B cell (primary cell): ENCODE measurements at regions not wholly inside any gene's neighbourhood (a gene's known extent, or its start where the extent isn't known, plus 50 kb on each side); places are given as distances from the start of the nearest gene placed in this dataset.

Source experiments
- ATAC-seq: fragments of 200-7000 bp; cut with Tn5 transposase; one replicate; pipeline ENCODE4 v1.10.0; 2021; ENCODE audit warnings: low read depth, mild to moderate bottlenecking, moderate number of reproducible peaks, moderate library complexity
- CTCF ChIA-PET: fragments of 350-600 bp; sonication (Branson Sonifier 250); formaldehyde crosslinking; loops from one replicate; lab custom pipeline; 2021; ENCODE audit warnings: antibody characterized with exemption, inconsistent platforms; lab: Charles Lee
- POLR2A ChIA-PET: fragments of 350-600 bp; sonication (Branson Sonifier 250); formaldehyde crosslinking; loops from one replicate; lab custom pipeline; 2021; ENCODE audit warnings: antibody characterized with exemption; lab: Charles Lee
- DNase-seq: peaks from one replicate; pipeline ENCODE4 v3.0.0; 2013
- H2AFZ ChIP-seq: 2 replicates; pipeline ENCODE4 v1.6.1; 2012; ENCODE audit warnings: mild to moderate bottlenecking, low read depth, low read length; ENCODE audit not compliant: insufficient read depth, poor library complexity, severe bottlenecking
- H3K27ac ChIP-seq, 2 donors: 1 replicate in 1 of 2; 2 replicates in 1 of 2; pipeline ENCODE4 v1.5.1; 2012 to 2013; ENCODE audit warnings: low read length in 2 of 2, mild to moderate bottlenecking in 2 of 2, moderate library complexity in 1 of 2
- H3K27me3 ChIP-seq, 4 experiments: fragments of 200-600 bp in 1 of 4; sonication (generic) in 1 of 4; replicated peaks in 1 of 4; 1 replicate in 2 of 4; 2 replicates in 2 of 4; pipeline versions ENCODE4 v1.6.1 to v1.7.0; 2013 to 2016; ENCODE audit warnings: low read length in 3 of 4, mild to moderate bottlenecking in 2 of 4, mixed read lengths in 1 of 4, moderate library complexity in 1 of 4; ENCODE audit not compliant: insufficient read depth in 4 of 4, control insufficient read depth in 3 of 4; ENCODE audit errors: control extremely low read depth in 1 of 4
- H3K36me3 ChIP-seq, 2 experiments: replicated peaks in 1 of 2; 1 replicate in 1 of 2; 2 replicates in 1 of 2; pipeline versions ENCODE4 v1.6.1 to v1.7.1; 2013; ENCODE audit warnings: low read length in 1 of 2; ENCODE audit not compliant: insufficient read depth in 2 of 2, control insufficient read depth in 1 of 2; ENCODE audit errors: control extremely low read depth in 1 of 2, extremely low read depth in 1 of 2
- H3K4me1 ChIP-seq, 2 donors: fragments of 200-600 bp in 1 of 2; sonication (generic) in 1 of 2; 1 replicate in 1 of 2; 2 replicates in 1 of 2; pipeline versions ENCODE4 v1.5.1 to v1.6.1; 2013 to 2017; ENCODE audit warnings: low read length in 2 of 2; ENCODE audit not compliant: control insufficient read depth in 2 of 2, insufficient read depth in 2 of 2
- H3K4me2 ChIP-seq: replicated peaks from 2 replicates; pipeline ENCODE3; 2012; ENCODE audit warnings: mild to moderate bottlenecking, low read depth, low read length; ENCODE audit not compliant: poor library complexity, severe bottlenecking
- H3K4me3 ChIP-seq, 5 experiments: fragments of 200-600 bp in 1 of 5; sonication (generic) in 1 of 5; 1 replicate in 3 of 5; 2 replicates in 2 of 5; pipeline versions ENCODE4 v1.5.1 to v1.7.0; 2011 to 2016; ENCODE audit warnings: low read length in 4 of 5, mild to moderate bottlenecking in 4 of 5, low read depth in 2 of 5, control low read depth in 1 of 5, moderate library complexity in 1 of 5; ENCODE audit not compliant: insufficient read depth in 1 of 5; ENCODE audit errors: control extremely low read depth in 1 of 5, extremely low read depth in 1 of 5
- H3K79me2 ChIP-seq: fragments of 200-600 bp; sonication (generic); one replicate; pipeline ENCODE4 v1.6.0; 2016; ENCODE audit warnings: low read length; ENCODE audit not compliant: control insufficient read depth, insufficient read depth
- H3K9ac ChIP-seq: fragments of 200-600 bp; sonication (generic); 2 replicates; pipeline ENCODE4 v1.6.1; 2017; ENCODE audit warnings: mild to moderate bottlenecking, low read length, moderate library complexity
- H3K9me3 ChIP-seq, 3 donors: one replicate each; pipeline versions ENCODE4 v1.6.1 to v1.7.1; 2013; ENCODE audit warnings: low read length in 2 of 3; ENCODE audit not compliant: control insufficient read depth in 2 of 3, insufficient read depth in 1 of 3; ENCODE audit errors: control extremely low read depth in 1 of 3
- H4K20me1 ChIP-seq: 2 replicates; pipeline ENCODE4 v1.6.0; 2012; ENCODE audit warnings: mild to moderate bottlenecking, low read length; ENCODE audit not compliant: insufficient read depth, control insufficient read depth, poor library complexity, severe bottlenecking
- H3K27ac Mint-ChIP-seq: one replicate; pipeline ENCODE4 v1.8.0; 2021; ENCODE audit warnings: mixed read lengths
- H3K27me3 Mint-ChIP-seq: one replicate; pipeline ENCODE4 v1.8.0; 2021; ENCODE audit warnings: mixed read lengths
- H3K4me1 Mint-ChIP-seq: one replicate; pipeline ENCODE4 v1.8.0; 2021; ENCODE audit warnings: mixed read lengths
- H3K4me3 Mint-ChIP-seq: one replicate; pipeline ENCODE4 v1.8.0; 2021; ENCODE audit warnings: mixed read lengths
- H3K9me3 Mint-ChIP-seq: one replicate; pipeline ENCODE4 v1.8.0; 2022; ENCODE audit warnings: mixed read lengths; ENCODE audit not compliant: insufficient read depth
- CTCF ChIP-seq: fragments of 200-600 bp; IDR thresholded peaks from one replicate; pipeline ENCODE4 v1.8.0; 2022; ENCODE audit warnings: antibody characterized with exemption, mild to moderate bottlenecking
- EZH2 ChIP-seq: IDR thresholded peaks from 2 replicates; pipeline ENCODE4 v1.6.1; 2012; ENCODE audit warnings: borderline replicate concordance, low read depth, mild to moderate bottlenecking, moderate library complexity, low read length; ENCODE audit not compliant: insufficient read depth, poor library complexity, severe bottlenecking
- WGBS: methylation state at CpG from one replicate; pipeline ENCODE4 v1.1.5; 2013; ENCODE audit warnings: missing lambda C conversion rate; ENCODE audit not compliant: insufficient coverage; 5-methylcytosine and 5-hydroxymethylcytosine counted together
- intact Hi-C: fragments of 100-400 bp; cut with micrococcal nuclease; formaldehyde crosslinking; loops from one replicate; pipeline ENCODE4 v1.10.0; 2022

- ATAC-seq, result no peak
- H3K4me1 ChIP-seq, result no peaks in the 10 kb centered on the region
- no peak for DNase-seq
- H2AFZ ChIP-seq, result no peak overlapping the region
- H3K4me3 ChIP-seq, result no peak overlapping the region
- no peaks in the 10 kb centered on the region for H3K27me3 Mint-ChIP-seq
- no peaks in the 10 kb centered on the region for H3K36me3 ChIP-seq
- intact Hi-C loops, result no loop called here
- no peaks in the 10 kb centered on the region for H3K9me3 ChIP-seq
- no peak overlapping the region for H3K27ac ChIP-seq
- no peaks in the 10 kb centered on the region for H4K20me1 ChIP-seq
- POLR2A ChIA-PET, result no interaction called here
- no peaks in the 10 kb centered on the region for H3K4me1 Mint-ChIP-seq
- no peak overlapping the region for H3K9ac ChIP-seq
- no peak overlapping the region for H3K4me2 ChIP-seq
- TF ChIP-seq CTCF (no peak), EZH2 (no peak)
- CTCF ChIA-PET, result no interaction called here
- H3K27ac Mint-ChIP-seq, result no peak overlapping the region
- no peaks in the 10 kb centered on the region for H3K27me3 ChIP-seq
- H3K9me3 Mint-ChIP-seq, result no peaks in the 10 kb centered on the region
- WGBS, result no CpG with 5 or more reads among the region's 1 CpG
- no peaks in the 10 kb centered on the region for H3K79me2 ChIP-seq
- H3K4me3 Mint-ChIP-seq, result no peak overlapping the region
Observed at GRCh38 chr7:124322561-124322960, 289.7 kb upstream of the TMEM229A start.

- Histone ChIP-seq H3K9me3 (no peaks in the 10 kb centered on the region), H3K79me2 (no peaks in the 10 kb centered on the region), H3K36me3 (no peaks in the 10 kb centered on the region), H4K20me1 (no peaks in the 10 kb centered on the region), H2AFZ (no peak overlapping the region), H3K27me3 (no peaks in the 10 kb centered on the region), H3K4me2 (no peak overlapping the region), H3K4me1 (no peaks in the 10 kb centered on the region), H3K4me3 (no peak overlapping the region), H3K9ac (no peak overlapping the region), H3K27ac (no peak overlapping the region)
- TF ChIP-seq CTCF (no peak), EZH2 (no peak)
- POLR2A ChIA-PET, result no interaction called here
- ATAC-seq (no peak), DNase-seq (no peak)
- WGBS, result no CpG with 5 or more reads among the region's 5 CpGs
- Mint-ChIP-seq H3K4me3 (no peak overlapping the region), H3K9me3 (no peaks in the 10 kb centered on the region), H3K27ac (no peak overlapping the region), H3K4me1 (no peaks in the 10 kb centered on the region), H3K27me3 (no peaks in the 10 kb centered on the region)
- intact Hi-C loops, result no loop called here
- CTCF ChIA-PET, result no interaction called here
Observed at GRCh38 chr7:124318721-124319450, 286.0 kb upstream of the TMEM229A start.
